H1 (cell line): ENCODE measurements at regions not wholly inside any gene's neighbourhood (a gene's known extent, or its start where the extent isn't known, plus 50 kb on each side); places are given as distances from the start of the nearest gene placed in this dataset.

ENCODE experiments used
- BACH1 ChIP-seq: IDR thresholded peaks from 2 replicates; pipeline ENCODE4 v1.6.1; 2012; ENCODE audit warnings: low read length, improper control_type of control experiment
- CHD1 ChIP-seq: IDR thresholded peaks from 2 replicates; pipeline ENCODE4 v1.6.1; 2012; ENCODE audit warnings: low read depth, low read length, improper control_type of control experiment
- CHD7 ChIP-seq: fragments of 300-600 bp; sonication (generic); IDR thresholded peaks from 2 replicates; pipeline ENCODE4 v1.7.1; 2012; ENCODE audit warnings: low read length, moderate library complexity, mild to moderate bottlenecking, inconsistent platforms; ENCODE audit not compliant: insufficient replicate concordance
- GABPA ChIP-seq: IDR thresholded peaks from 2 replicates; pipeline ENCODE4 v1.6.1; 2011; ENCODE audit warnings: mild to moderate bottlenecking, low read length, moderate library complexity, borderline replicate concordance; ENCODE audit not compliant: insufficient read depth
- GTF2F1 ChIP-seq: IDR thresholded peaks from 2 replicates; pipeline ENCODE4 v1.6.1; 2012; ENCODE audit warnings: low read depth, low read length, improper control_type of control experiment, borderline replicate concordance
- MAX ChIP-seq: IDR thresholded peaks from 2 replicates; pipeline ENCODE4 v1.6.1; 2012; ENCODE audit warnings: inconsistent platforms
- SP2 ChIP-seq: IDR thresholded peaks from 2 replicates; pipeline ENCODE4 v1.6.1; 2012; ENCODE audit warnings: mild to moderate bottlenecking, low read length, inconsistent platforms
- ZNF274 ChIP-seq: IDR thresholded peaks from 2 replicates; pipeline ENCODE4 v1.7.0; 2012; ENCODE audit warnings: low read length, borderline replicate concordance; ENCODE audit errors: extremely low read depth

GRCh38 chr21:30104241-30104640 lies 62.4 kb downstream of the CLDN17 start (continued):
- TF ChIP-seq CHD7, result no peak
- no peak for TF ChIP-seq CHD1
- no peak for TF ChIP-seq GABPA
- TF ChIP-seq GTF2F1, result no peak
- TF ChIP-seq ZNF274, result no peak
- TF ChIP-seq SP2, result no peak
- TF ChIP-seq BACH1, result no peak
- no peak for TF ChIP-seq MAX
